Neural crest cell (in vitro differentiated cells): ENCODE measurements at regions not wholly inside any gene's neighbourhood (a gene's known extent, or its start where the extent isn't known, plus 50 kb on each side); places are given as distances from the start of the nearest gene placed in this dataset.

ENCODE experiments used
- DNase-seq: peaks from one replicate; pipeline ENCODE4 v3.0.0; 2021; ENCODE audit warnings: low read depth, mixed read lengths, low spot score
- H3K27ac Mint-ChIP-seq: one replicate; pipeline ENCODE4 v1.8.0; 2021; ENCODE audit warnings: mild to moderate bottlenecking, mixed read lengths; ENCODE audit not compliant: unreplicated experiment
- H3K27me3 Mint-ChIP-seq: 2 replicates; pipeline ENCODE4 v1.8.0; 2021; ENCODE audit warnings: low read depth, mild to moderate bottlenecking, mixed read lengths
- H3K36me3 Mint-ChIP-seq: 2 replicates; pipeline ENCODE4 v1.8.0; 2021; ENCODE audit warnings: low read depth, mild to moderate bottlenecking, mixed read lengths
- H3K4me1 Mint-ChIP-seq: 2 replicates; pipeline ENCODE4 v1.8.0; 2021; ENCODE audit warnings: mixed read lengths
- H3K4me3 Mint-ChIP-seq: one replicate; pipeline ENCODE4 v1.8.0; 2021; ENCODE audit warnings: mild to moderate bottlenecking, mixed read lengths
- H3K9me3 Mint-ChIP-seq: 2 replicates; pipeline ENCODE4 v1.8.0; 2021; ENCODE audit warnings: mixed read lengths
- TF ChIP-seq, protein P1 (sequence below): fragments of 200-600 bp; sonication (generic); conservative IDR thresholded peaks from 2 replicates; pipeline ENCODE4 v1.5.0; 2021; ENCODE audit warnings: antibody characterized with exemption, mild to moderate bottlenecking

GRCh38 chr16:50444526-50444925 lies 75.7 kb upstream of the BRD7 start:
- peaks cover 10% of the 10 kb centered on the region for H3K36me3 Mint-ChIP-seq
- peaks cover 48% of the 10 kb centered on the region for H3K4me1 Mint-ChIP-seq
- H3K4me3 Mint-ChIP-seq, result no peak overlapping the region
- H3K27me3 Mint-ChIP-seq, result no peaks in the 10 kb centered on the region
- TF ChIP-seq, protein P1, sequence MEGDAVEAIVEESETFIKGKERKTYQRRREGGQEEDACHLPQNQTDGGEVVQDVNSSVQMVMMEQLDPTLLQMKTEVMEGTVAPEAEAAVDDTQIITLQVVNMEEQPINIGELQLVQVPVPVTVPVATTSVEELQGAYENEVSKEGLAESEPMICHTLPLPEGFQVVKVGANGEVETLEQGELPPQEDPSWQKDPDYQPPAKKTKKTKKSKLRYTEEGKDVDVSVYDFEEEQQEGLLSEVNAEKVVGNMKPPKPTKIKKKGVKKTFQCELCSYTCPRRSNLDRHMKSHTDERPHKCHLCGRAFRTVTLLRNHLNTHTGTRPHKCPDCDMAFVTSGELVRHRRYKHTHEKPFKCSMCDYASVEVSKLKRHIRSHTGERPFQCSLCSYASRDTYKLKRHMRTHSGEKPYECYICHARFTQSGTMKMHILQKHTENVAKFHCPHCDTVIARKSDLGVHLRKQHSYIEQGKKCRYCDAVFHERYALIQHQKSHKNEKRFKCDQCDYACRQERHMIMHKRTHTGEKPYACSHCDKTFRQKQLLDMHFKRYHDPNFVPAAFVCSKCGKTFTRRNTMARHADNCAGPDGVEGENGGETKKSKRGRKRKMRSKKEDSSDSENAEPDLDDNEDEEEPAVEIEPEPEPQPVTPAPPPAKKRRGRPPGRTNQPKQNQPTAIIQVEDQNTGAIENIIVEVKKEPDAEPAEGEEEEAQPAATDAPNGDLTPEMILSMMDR, result no peak
- peaks cover 9% of the 10 kb centered on the region for H3K9me3 Mint-ChIP-seq
- H3K27ac Mint-ChIP-seq, result no peak overlapping the region
- no peak for DNase-seq

DNA sequence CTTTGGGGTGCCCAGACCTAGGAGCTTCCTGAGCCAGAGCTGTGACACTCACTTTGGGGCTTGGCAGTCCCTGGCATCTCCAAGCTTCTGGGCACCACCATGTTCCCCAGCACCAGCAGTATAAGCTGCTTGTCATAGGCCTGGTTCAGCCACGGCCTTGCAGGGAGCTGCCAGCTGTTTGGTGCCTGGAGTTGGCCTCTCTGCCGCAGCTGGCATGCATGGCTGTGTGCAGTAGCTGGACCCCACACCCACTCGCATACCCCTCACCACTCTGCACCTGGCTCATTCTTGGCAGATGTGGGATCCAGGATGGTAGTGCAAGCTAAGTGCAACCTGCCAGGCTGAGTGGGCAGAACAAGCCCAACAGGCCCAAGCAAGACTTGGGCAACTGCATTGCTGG lies 73.4 kb upstream of the BRD7 start:
- Mint-ChIP-seq H3K36me3 (peaks cover 21% of the 10 kb centered on the region), H3K27me3 (no peaks in the 10 kb centered on the region), H3K4me3 (no peak overlapping the region), H3K4me1 (peaks cover 30% of the 10 kb centered on the region), H3K9me3 (peaks cover 20% of the 10 kb centered on the region), H3K27ac (no peak overlapping the region)
- DNase-seq, result no peak
- TF ChIP-seq, protein P1, result no peak

- DNase-seq, result no peak
- Mint-ChIP-seq H3K27ac (no peak overlapping the region), H3K9me3 (peaks cover 20% of the 10 kb centered on the region), H3K4me3 (no peak overlapping the region), H3K36me3 (peaks cover 21% of the 10 kb centered on the region), H3K27me3 (no peaks in the 10 kb centered on the region), H3K4me1 (peaks cover 28% of the 10 kb centered on the region)
- TF ChIP-seq, protein P1, result no peak
These were observed 72.8 kb upstream of the BRD7 start for GRCh38 chr16:50441486-50442157.

GRCh38 chr16:50440991-50441390 lies 72.2 kb upstream of the BRD7 start:
- TF ChIP-seq, protein P1, result no peak
- Mint-ChIP-seq H3K4me3 (no peak overlapping the region), H3K36me3 (peaks cover 21% of the 10 kb centered on the region), H3K27me3 (no peaks in the 10 kb centered on the region), H3K27ac (no peak overlapping the region), H3K4me1 (peaks cover 25% of the 10 kb centered on the region), H3K9me3 (peaks cover 20% of the 10 kb centered on the region)
- no peak for DNase-seq

DNA sequence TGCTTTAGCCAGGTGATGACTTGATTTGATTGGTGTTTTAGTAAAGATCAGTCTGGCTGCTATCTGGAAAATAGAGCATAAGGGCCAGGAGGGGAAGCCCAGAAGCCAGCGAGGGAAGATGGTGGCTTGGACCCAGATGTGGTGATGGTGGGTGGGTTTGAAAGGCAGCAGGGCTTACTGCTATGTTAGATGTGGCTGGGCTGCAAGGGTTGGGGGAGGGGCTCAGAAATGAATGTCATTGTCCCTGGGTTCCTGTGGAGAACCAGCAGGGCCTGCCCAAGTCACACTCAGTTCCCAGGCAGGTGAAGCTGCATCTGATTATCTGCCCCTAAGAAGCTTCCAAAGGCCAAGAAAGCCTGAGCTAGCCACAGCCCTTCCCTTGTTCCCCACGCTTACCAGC lies 71.7 kb upstream of the BRD7 start:
- no peak overlapping the region for H3K4me3 Mint-ChIP-seq
- no peak for DNase-seq
- peaks cover 21% of the 10 kb centered on the region for H3K36me3 Mint-ChIP-seq

More for the DNA sequence above, 71.7 kb upstream of the BRD7 start:
- TF ChIP-seq, protein P1, result no peak
- H3K27ac Mint-ChIP-seq, result no peak overlapping the region
- H3K4me1 Mint-ChIP-seq, result peaks cover 21% of the 10 kb centered on the region
- H3K27me3 Mint-ChIP-seq, result no peaks in the 10 kb centered on the region
- H3K9me3 Mint-ChIP-seq, result peaks cover 20% of the 10 kb centered on the region
